ENCODE measurements at regions not wholly inside any gene's neighbourhood (a gene's known extent, or its start where the extent isn't known, plus 50 kb on each side); places are given as distances from the start of the nearest gene placed in this dataset.

DNA sequence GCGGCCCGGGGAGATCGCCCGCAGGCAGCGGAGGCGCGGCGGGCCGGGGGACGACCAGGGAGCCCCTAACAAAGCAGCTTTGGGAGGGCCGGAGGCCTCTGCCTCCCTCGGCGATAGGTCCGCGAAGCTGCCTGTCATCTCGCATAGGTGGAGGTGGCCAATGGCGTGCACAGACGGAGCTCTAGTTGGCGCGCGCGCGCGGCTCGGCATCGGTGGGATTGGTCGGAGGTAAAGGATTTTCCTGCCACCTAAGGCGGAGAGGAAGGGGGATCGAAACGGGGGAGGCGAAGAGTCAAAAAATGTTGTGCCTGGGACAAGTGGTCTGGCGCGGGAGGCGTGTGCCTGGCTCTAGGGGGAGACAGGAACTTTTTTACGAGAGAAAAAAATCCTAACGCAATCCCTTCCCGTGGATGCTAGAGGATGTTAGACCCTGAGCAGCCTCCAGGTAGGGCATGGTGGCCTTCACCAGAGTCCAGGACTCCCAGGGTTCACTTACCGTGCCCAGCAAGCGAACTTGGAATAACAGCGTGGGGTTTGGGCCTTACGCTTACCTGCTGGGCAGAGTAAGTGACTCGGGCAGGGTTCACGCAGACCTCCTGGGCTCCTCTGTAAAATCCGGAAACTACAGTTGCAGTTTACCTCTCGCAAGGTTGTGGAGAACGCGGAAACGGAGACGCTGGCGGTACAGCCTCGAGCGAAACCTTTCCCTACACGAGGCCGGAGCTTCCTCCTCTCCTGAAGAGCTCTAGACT is 99.9 kb upstream of the SOD1 start:
- DNase-seq (ENCODE audit: low spot score) = peak; percentile 98
- no peaks in the 10 kb centered on the region for H3K9me3 Mint-ChIP-seq (ENCODE audit: low read depth)
- H3K27ac Mint-ChIP-seq (ENCODE audit: unreplicated experiment) = peak overlapping the region; percentile 83
- H3K27me3 Mint-ChIP-seq (ENCODE audit: low read depth) = no peaks in the 10 kb centered on the region
- TF ChIP-seq, protein P1, sequence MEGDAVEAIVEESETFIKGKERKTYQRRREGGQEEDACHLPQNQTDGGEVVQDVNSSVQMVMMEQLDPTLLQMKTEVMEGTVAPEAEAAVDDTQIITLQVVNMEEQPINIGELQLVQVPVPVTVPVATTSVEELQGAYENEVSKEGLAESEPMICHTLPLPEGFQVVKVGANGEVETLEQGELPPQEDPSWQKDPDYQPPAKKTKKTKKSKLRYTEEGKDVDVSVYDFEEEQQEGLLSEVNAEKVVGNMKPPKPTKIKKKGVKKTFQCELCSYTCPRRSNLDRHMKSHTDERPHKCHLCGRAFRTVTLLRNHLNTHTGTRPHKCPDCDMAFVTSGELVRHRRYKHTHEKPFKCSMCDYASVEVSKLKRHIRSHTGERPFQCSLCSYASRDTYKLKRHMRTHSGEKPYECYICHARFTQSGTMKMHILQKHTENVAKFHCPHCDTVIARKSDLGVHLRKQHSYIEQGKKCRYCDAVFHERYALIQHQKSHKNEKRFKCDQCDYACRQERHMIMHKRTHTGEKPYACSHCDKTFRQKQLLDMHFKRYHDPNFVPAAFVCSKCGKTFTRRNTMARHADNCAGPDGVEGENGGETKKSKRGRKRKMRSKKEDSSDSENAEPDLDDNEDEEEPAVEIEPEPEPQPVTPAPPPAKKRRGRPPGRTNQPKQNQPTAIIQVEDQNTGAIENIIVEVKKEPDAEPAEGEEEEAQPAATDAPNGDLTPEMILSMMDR (IDR thresholded peaks at IDR 0.05) = no peak
- peaks cover 2% of the 10 kb centered on the region for H3K36me3 Mint-ChIP-seq (ENCODE audit: low read depth)
- peaks cover 27% of the 10 kb centered on the region for H3K4me1 Mint-ChIP-seq (ENCODE audit: low read depth)
- H3K4me3 Mint-ChIP-seq (ENCODE audit: unreplicated experiment) = peak overlapping the region; percentile 98

DNA sequence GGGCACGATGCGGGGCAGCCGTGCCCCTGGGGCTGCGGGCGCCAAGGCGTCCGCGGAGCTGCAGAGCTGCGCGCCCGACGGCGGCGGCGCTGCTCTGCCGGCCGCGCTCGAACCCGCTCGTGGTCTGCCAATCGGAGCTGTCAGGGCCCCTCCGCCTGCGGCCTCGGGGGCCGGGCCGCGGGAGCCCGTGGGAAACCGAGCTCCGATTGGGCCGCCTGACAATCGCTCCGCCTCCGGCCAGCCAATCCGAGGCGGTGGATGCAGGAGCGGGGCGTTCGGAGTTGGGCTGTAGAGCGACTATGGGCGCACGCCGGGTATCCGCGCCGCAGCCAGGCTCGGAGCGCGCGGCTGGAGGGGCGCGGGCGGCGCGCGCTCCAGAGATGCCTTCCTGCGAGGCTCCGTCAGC is 100.5 kb upstream of the SOD1 start:
- peak; percentile 97 for DNase-seq (ENCODE audit: low spot score)
- Mint-ChIP-seq H3K4me3 (ENCODE audit: unreplicated experiment) (peak overlapping the region; percentile 98), H3K36me3 (ENCODE audit: low read depth) (peaks cover 2% of the 10 kb centered on the region), H3K27me3 (ENCODE audit: low read depth) (no peaks in the 10 kb centered on the region), H3K4me1 (ENCODE audit: low read depth) (peaks cover 30% of the 10 kb centered on the region), H3K27ac (ENCODE audit: unreplicated experiment) (no peak overlapping the region), H3K9me3 (ENCODE audit: low read depth) (no peaks in the 10 kb centered on the region)
- TF ChIP-seq, protein P1 (IDR thresholded peaks at IDR 0.05) = peak; percentile 66

DNA sequence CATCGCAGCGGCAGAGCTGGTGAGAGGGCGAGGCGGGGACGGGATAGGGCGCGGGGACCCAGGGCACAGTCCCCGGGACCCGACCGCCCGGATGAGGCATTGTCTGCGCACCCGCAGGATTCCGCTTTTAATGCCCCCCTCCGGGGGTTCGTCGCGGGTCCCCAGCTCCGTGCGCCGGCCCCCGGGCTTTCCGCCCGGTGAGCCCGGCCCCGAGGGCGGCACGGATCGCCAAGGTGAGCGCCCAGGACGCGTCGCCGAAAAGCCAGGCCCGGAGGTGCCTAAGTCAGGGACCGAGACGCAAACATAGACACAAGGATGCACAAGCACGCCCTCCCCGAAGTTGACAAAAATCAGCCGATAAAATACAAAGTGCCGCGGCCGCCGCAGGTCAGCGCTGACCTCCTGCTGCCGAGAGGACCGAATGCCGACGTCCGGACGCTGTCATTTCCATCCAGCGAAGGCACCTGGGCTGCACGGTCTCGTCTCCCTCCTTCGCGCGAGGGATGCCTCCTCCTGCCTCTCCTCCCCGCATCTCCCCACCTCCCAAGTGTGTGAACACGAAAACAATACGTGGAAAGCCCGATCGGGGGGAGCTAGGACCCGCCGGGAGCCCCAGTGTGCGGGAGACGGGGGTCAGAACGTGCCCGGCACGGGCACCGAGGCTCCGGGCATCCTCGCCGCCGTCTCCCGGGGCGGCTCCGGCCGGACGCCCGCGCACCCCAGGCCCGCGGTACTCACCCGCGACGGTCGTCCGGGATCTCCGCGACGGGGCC is 101.1 kb upstream of the SOD1 start:
- Mint-ChIP-seq H3K27ac (ENCODE audit: unreplicated experiment) (no peak overlapping the region), H3K4me3 (ENCODE audit: unreplicated experiment) (peak overlapping the region; percentile 76), H3K9me3 (ENCODE audit: low read depth) (no peaks in the 10 kb centered on the region), H3K36me3 (ENCODE audit: low read depth) (peaks cover 2% of the 10 kb centered on the region), H3K27me3 (ENCODE audit: low read depth) (no peaks in the 10 kb centered on the region), H3K4me1 (ENCODE audit: low read depth) (peaks cover 30% of the 10 kb centered on the region)
- DNase-seq (ENCODE audit: low spot score) = no peak
- TF ChIP-seq, protein P1 (IDR thresholded peaks at IDR 0.05) = no peak

DNA sequence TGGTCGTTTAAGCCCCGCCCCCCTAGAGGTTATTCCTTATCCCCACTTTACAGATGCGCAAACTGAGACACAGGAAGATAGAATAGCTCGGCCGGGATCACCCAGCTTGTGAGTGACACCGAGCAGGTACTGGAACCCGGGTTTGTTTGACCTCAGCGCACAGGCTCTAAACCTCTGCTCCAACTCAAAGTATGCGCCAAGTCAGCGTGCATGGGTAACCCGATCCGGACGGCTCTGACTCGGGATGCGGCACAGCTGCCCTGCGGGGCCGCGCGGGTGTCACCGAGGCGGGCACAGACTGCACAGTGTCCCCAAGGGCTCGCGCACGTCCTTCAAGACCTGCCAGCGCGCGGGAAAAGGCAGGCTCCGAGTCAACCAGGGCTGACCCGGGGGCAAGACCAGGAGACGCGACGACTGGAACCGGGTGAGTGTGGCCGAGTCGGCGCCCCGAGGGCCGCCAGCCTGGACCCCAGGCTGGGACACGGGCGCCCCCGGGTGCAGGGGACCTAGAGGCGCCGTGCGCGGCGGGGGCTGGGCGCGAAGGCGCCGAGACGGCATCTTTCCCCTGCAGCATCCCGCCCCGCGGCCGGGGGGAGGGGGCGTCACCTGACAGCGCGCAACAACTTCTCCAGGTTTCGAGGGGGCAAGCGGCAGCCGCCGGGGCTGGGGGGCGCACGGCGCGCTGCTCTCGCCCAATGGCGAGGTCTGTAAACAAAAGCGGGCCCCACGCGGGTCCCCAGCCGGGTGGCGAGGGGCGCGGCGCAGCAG is 101.9 kb upstream of the SOD1 start:
- H3K27me3 Mint-ChIP-seq (ENCODE audit: low read depth) = no peaks in the 10 kb centered on the region
- DNase-seq (ENCODE audit: low spot score) = no peak

More for the DNA sequence above, 101.9 kb upstream of the SOD1 start:
- Mint-ChIP-seq H3K4me1 (ENCODE audit: low read depth) (peaks cover 30% of the 10 kb centered on the region), H3K9me3 (ENCODE audit: low read depth) (no peaks in the 10 kb centered on the region), H3K4me3 (ENCODE audit: unreplicated experiment) (peak overlapping the region; percentile 76), H3K27ac (ENCODE audit: unreplicated experiment) (no peak overlapping the region), H3K36me3 (ENCODE audit: low read depth) (peaks cover 2% of the 10 kb centered on the region)
- TF ChIP-seq, protein P1 (IDR thresholded peaks at IDR 0.05) = no peak

Measured in chondrocyte (in vitro differentiated cells).